ENCODE measurements at regions not wholly inside any gene's neighbourhood (a gene's known extent, or its start where the extent isn't known, plus 50 kb on each side); places are given as distances from the start of the nearest gene placed in this dataset.
"Not testable (repeated sequence)": the region's sequence is repeated elsewhere in the genome, so short reads cannot be mapped to it uniquely, and the experiment has no call there.

GRCh38 chr11:129702410-129703398, 112.9 kb upstream of the TMEM45B start:
- no peak for DNase-seq

- DNase-seq: no peak
Observed at GRCh38 chr11:129703846-129704245, 111.8 kb upstream of the TMEM45B start.

- DNase-seq: no peak
Observed at GRCh38 chr11:129704831-129705230, 110.8 kb upstream of the TMEM45B start.

- DNase-seq: no peak
Observed at GRCh38 chr11:129705341-129705740, 110.3 kb upstream of the TMEM45B start.

GRCh38 chr11:129705933-129706332, 109.7 kb upstream of the TMEM45B start:
- DNase-seq: no peak

GRCh38 chr11:129709801-129710398, 105.7 kb upstream of the TMEM45B start:
- no peak for DNase-seq

GRCh38 chr11:129710423-129710822, 105.2 kb upstream of the TMEM45B start:
- no peak for DNase-seq

- DNase-seq: no peak
Observed at GRCh38 chr11:129711760-129712159, 103.9 kb upstream of the TMEM45B start.

- DNase-seq: not testable (repeated sequence)
Observed at GRCh38 chr11:129712486-129713240, 103.0 kb upstream of the TMEM45B start.

- no peak for DNase-seq
Observed at GRCh38 chr11:129719037-129719436, 96.6 kb upstream of the TMEM45B start.

- DNase-seq: no peak
Observed at GRCh38 chr11:129720156-129720555, 95.5 kb upstream of the TMEM45B start.

- no peak for DNase-seq
Observed at GRCh38 chr11:129720994-129721393, 94.7 kb upstream of the TMEM45B start.

GRCh38 chr11:129721685-129722084, 94.0 kb upstream of the TMEM45B start:
- DNase-seq: no peak

- DNase-seq: no peak
Observed at GRCh38 chr11:129722529-129722928, 93.1 kb upstream of the TMEM45B start.

GRCh38 chr11:129723146-129723760, 92.4 kb upstream of the TMEM45B start:
- DNase-seq: no peak

GRCh38 chr11:129723761-129724162, 91.9 kb upstream of the TMEM45B start:
- no peak for DNase-seq

- DNase-seq: no peak
Observed at GRCh38 chr11:129724866-129725265, 90.8 kb upstream of the TMEM45B start.

- DNase-seq: no peak
Observed at GRCh38 chr11:129726179-129726578, 89.5 kb upstream of the TMEM45B start.

GRCh38 chr11:129728581-129728980, 87.1 kb upstream of the TMEM45B start:
- DNase-seq: no peak

- DNase-seq: no peak
Observed at GRCh38 chr11:129729216-129729615, 86.4 kb upstream of the TMEM45B start.

GRCh38 chr11:129729823-129730222, 85.8 kb upstream of the TMEM45B start:
- DNase-seq: no peak

- no peak for DNase-seq
Observed at GRCh38 chr11:129731316-129731715, 84.3 kb upstream of the TMEM45B start.

- DNase-seq: no peak
Observed at GRCh38 chr11:129732941-129733340, 82.7 kb upstream of the TMEM45B start.
